ENCODE measurements at regions not wholly inside any gene's neighbourhood (a gene's known extent, or its start where the extent isn't known, plus 50 kb on each side); places are given as distances from the start of the nearest gene placed in this dataset. TPM values are rescaled to one million over a fixed set of nuclear protein-coding genes. Genes with fewer than 3 reads are reported as not detected.
A peak's percentile ranks its signal among the peaks of the same experiment; 100 is the strongest.

DNA sequence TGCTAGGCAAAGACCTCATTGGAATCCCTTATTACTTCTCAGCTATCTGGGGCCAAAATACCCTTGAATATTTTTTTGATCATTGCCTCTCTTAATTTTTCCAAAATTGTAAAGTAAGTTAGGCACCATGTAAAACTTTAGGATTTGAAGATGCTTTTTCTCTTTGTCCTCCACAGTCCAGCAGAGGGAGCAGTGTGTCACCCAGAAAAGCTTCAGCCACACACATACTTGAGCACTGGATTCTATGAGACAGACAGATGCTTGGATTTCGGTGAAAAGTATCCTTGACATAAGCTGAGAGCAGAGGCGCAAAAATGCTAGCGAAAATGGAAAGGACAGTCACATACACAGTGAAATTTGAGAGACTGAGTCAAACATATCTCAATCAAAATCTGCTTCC lies 74.7 kb upstream of the KCNJ3 start:
- H3K4me2 ChIP-seq (ENCODE audit: low read length) = peak overlapping the region; percentile 65
- H3K27me3 ChIP-seq (ENCODE audit: control insufficient read depth, insufficient read depth, low read length) = no peaks in the 10 kb centered on the region
- no peaks in the 10 kb centered on the region for H3K36me3 ChIP-seq (ENCODE audit: insufficient read depth, low read length)
- H3K4me3 ChIP-seq (ENCODE audit: low read length) = peak overlapping the region; percentile 43
- H3K4me1 ChIP-seq (ENCODE audit: control insufficient read depth, insufficient read depth, low read length) = no peaks in the 10 kb centered on the region
- H3K9me3 ChIP-seq (replicated peaks; ENCODE audit: low read length) = no peaks in the 10 kb centered on the region
- no peak overlapping the region for H3K9ac ChIP-seq (ENCODE audit: low read depth, low read length)

DNA sequence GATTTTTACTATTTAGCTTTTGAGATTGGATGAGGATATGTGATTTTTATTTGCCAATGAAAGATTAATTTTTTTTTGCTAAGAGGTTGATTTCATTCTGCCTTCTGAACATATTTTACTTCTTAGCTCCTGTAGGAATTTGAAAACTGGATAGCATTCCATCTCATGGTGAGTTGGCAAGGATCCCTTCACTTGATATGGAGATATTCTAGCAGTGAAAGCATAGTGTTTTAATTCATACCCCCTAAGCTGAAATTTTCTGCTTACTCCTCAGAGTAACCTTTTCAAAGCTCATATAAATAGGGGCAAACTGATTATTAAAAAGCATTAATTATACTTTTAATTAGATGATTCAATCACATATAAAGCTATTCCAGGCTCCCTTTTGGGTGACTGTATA lies 61.0 kb upstream of the KCNJ3 start:
- H3K27me3 ChIP-seq (ENCODE audit: control insufficient read depth, insufficient read depth, low read length) = no peaks in the 10 kb centered on the region
- H3K4me2 ChIP-seq (ENCODE audit: low read length) = no peak overlapping the region
- H3K9me3 ChIP-seq (replicated peaks; ENCODE audit: low read length) = no peaks in the 10 kb centered on the region
- H3K36me3 ChIP-seq (ENCODE audit: insufficient read depth, low read length) = no peaks in the 10 kb centered on the region
- H3K9ac ChIP-seq (ENCODE audit: low read depth, low read length) = no peak overlapping the region
- H3K4me3 ChIP-seq (ENCODE audit: low read length) = no peak overlapping the region
- H3K4me1 ChIP-seq (ENCODE audit: control insufficient read depth, insufficient read depth, low read length) = no peaks in the 10 kb centered on the region

DNA sequence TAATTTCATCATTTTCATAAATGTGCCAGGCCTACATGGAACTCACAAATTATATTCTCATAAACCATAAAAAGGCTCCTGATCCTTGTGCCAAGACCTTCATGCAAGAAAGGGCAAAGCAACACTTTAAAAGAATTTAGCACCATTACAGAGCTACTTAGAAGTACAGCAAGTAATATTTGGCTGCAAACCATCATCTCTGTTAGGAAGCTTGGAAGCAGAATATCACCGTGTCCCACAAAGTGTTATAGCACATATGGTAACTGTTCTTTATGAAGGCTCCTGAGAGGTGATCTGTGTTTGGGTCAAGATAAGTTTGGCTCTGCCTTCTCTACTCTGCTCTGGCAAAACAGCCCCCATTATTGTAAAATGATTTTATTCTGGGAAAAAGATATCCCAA lies 59.7 kb upstream of the KCNJ3 start:
- Histone ChIP-seq H3K9me3 (replicated peaks; ENCODE audit: low read length) (no peaks in the 10 kb centered on the region), H3K4me3 (ENCODE audit: low read length) (no peak overlapping the region), H3K9ac (ENCODE audit: low read depth, low read length) (no peak overlapping the region), H3K27me3 (ENCODE audit: control insufficient read depth, insufficient read depth, low read length) (no peaks in the 10 kb centered on the region), H3K4me1 (ENCODE audit: control insufficient read depth, insufficient read depth, low read length) (no peaks in the 10 kb centered on the region), H3K4me2 (ENCODE audit: low read length) (no peak overlapping the region), H3K36me3 (ENCODE audit: insufficient read depth, low read length) (no peaks in the 10 kb centered on the region)

DNA sequence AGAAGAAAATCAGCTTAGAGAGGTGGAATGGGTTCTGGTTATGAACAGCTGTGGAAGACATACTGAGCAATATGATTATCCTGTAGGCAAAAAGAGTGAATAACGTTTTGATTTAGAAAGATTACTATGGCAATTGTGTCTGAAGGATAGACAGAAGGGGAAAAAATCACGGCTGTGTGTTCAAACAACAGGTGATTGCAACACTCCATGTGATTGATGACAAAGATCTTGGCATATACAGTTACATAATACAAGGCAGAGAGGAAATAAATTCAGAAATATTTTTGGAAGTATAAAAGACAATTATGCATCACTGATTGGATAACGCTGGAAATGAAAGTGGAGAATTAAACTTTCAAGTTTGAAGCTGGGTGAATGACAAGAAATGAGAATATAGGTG lies 58.5 kb upstream of the KCNJ3 start:
- H3K4me2 ChIP-seq (ENCODE audit: low read length) = no peak overlapping the region
- H3K4me3 ChIP-seq (ENCODE audit: low read length) = no peak overlapping the region
- H3K9ac ChIP-seq (ENCODE audit: low read depth, low read length) = no peak overlapping the region
- no peaks in the 10 kb centered on the region for H3K4me1 ChIP-seq (ENCODE audit: control insufficient read depth, insufficient read depth, low read length)
- H3K9me3 ChIP-seq (replicated peaks; ENCODE audit: low read length) = no peaks in the 10 kb centered on the region
- no peaks in the 10 kb centered on the region for H3K27me3 ChIP-seq (ENCODE audit: control insufficient read depth, insufficient read depth, low read length)
- no peaks in the 10 kb centered on the region for H3K36me3 ChIP-seq (ENCODE audit: insufficient read depth, low read length)

Small RNA genes in the stretch of these regions (small RNA-seq; reads per million reads assigned to genes)
- gene RNA5SP107 = not detected

All from skeletal muscle satellite cell (primary cell).